ENCODE measurements at regions not wholly inside any gene's neighbourhood (a gene's known extent, or its start where the extent isn't known, plus 50 kb on each side); places are given as distances from the start of the nearest gene placed in this dataset.

GRCh38 chrX:26925088-26925487 is 538.1 kb downstream of the PPP4R3C start:
- TF ChIP-seq CTCF (IDR thresholded peaks at IDR 0.05), result no peak
- no peak for TF ChIP-seq POLR2AphosphoS5 (IDR thresholded peaks at IDR 0.05)
